DND-41 (cell line): ENCODE measurements at regions not wholly inside any gene's neighbourhood (a gene's known extent, or its start where the extent isn't known, plus 50 kb on each side); places are given as distances from the start of the nearest gene placed in this dataset.

ENCODE experiments used
- CTCF ChIP-seq: IDR thresholded peaks from 2 replicates; pipeline ENCODE4 v1.5.1; 2012; ENCODE audit warnings: borderline replicate concordance, low read length, moderate library complexity, mild to moderate bottlenecking; ENCODE audit not compliant: poor library complexity, severe bottlenecking; ENCODE audit errors: extremely low read depth
- EZH2 ChIP-seq: IDR thresholded peaks from 3 replicates; pipeline ENCODE4 v1.6.1; 2012; ENCODE audit warnings: borderline replicate concordance, low read depth, mild to moderate bottlenecking, moderate library complexity, low read length, inconsistent platforms; ENCODE audit not compliant: severe bottlenecking

DNA sequence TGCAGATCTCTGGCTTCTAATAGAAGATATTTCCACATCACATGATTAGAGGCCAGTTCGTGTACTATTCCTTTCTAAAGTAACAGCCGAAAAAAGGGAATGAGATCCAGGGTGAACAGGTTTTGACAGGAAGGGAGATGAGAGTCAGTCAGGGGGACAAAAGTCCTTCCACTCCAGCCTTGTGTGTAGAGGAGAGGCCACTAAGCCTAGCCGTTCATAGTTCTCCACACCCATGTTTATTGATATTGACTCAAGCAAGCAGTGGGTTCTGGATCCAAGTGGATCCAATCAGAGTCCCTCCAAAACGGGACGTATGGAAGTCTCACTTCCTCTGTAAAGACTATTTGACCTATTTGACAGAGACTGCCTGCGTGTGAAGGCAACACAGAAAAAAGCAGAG, 80.4 kb upstream of the LRIG1 start:
- no peak for TF ChIP-seq CTCF
- TF ChIP-seq EZH2, result no peak
